HG02943 (cell line): ENCODE measurements at regions not wholly inside any gene's neighbourhood (a gene's known extent, or its start where the extent isn't known, plus 50 kb on each side); places are given as distances from the start of the nearest gene placed in this dataset.

Experiments used
- ATAC-seq: cut with Tn5 transposase; IDR thresholded peaks from one replicate; pipeline ENCODE4 v1.9.1; 2021; ENCODE audit warnings: mild to moderate bottlenecking, low read depth, moderate library complexity; ENCODE audit not compliant: unreplicated experiment

DNA sequence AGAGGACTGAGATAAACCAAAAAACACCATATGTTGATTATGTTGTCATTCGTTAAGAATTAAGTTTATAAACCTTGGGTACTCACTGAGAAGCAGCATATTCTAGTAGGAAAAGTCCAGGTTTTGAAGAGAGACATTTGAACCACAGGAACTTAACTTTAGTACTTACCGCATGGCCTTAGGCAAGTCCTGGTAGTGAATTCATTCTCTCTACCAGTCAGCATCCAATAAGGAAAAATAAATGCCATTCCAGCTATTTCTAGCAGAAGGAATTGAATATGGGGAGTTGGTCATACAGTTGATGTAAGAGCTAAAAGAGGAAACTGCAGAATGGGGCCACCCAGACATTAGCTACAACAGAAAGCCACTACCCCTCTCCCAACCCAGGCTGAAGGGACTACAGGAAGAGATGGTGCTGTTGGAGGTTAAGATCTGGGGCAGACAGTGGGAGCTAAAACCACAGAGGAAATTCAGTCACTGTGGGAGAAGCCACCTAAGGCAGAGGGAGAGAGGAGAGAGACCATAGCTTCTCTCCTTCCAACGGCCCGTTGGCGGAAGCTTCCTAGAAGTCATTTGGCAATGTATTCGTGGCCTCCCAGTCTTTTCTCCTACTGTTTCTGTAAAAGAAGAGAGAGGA, 133.8 kb upstream of the RARB start:
- no peak for ATAC-seq

DNA sequence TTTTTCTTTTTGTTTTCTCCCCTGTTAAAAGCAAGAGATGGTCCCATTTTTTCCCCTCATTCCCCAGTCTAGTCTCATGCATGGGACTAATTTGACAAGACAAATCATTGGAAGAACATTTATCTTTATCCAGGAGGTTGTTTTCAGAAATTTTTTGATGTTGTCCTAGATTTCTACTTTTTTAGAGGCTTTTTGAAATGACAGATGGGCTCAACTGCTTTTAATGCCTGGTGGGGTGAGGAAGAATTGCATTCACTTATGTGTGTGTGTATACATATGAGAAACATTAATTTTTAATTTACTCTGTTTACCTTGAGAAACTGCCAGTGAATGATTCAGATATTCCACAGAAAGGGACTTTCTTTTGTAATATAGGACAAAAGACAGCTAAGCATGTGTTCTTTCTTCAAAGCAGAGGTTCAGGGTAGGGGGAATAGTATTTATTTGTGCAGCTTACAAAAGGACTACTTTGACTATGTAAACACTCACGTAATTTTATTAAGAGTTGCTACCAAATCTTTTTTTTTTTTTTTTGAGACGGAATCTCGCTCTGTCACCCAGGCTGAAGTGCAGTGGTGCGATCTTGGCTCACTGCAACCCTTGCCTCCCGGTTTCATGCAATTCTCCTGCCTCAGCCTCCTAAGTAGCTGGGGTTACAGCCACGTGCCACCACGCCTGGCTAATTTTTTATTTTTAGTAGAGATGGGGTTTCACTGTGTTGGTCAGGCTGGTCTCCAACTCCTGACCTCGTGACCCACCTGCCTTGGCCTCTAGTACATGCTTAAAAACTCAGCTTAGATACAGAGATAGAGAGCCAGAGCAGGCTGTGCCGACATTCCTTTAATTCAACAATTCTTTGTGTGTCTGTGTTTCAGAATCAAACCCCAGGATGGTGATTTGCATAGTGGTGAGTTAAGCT, 130.1 kb upstream of the RARB start:
- ATAC-seq: no peak

DNA sequence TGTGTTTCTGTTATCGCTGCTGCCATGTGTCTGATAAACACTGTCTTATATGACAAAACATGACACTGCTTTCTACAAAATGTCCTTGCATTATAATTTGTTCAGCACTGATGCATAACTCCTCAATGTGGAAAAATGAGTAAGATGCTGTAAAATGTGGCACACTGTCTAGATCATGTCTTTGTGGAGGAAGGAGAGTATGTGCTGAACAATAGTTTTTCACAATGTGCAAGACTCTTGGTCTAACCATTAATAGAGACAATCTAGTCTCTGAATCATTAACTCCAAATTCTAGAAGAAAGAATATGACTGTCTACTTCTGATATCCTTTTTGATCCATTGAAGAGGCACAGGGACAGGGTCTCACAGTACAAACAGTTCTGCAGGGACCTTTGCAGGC, 127.9 kb upstream of the RARB start:
- ATAC-seq: no peak

DNA sequence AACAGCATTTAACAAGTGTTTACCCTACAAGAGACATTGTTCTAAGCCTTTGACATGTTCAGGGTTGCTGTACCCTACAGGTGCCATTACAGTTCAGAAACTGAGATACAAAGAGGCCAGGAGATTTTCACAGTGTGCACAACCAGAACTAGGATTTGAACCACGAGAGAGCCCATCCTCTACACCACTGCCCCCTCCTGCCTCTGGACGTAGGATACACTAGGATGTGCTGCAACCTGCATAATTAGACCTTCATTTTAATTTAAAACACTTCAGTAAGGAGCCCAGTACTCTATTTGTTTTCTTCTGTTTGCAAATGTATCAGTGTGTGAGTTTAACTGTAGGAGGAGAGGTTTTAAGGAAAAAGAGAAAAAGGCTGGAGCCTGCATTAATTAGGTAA, 123.1 kb upstream of the RARB start:
- ATAC-seq: no peak

DNA sequence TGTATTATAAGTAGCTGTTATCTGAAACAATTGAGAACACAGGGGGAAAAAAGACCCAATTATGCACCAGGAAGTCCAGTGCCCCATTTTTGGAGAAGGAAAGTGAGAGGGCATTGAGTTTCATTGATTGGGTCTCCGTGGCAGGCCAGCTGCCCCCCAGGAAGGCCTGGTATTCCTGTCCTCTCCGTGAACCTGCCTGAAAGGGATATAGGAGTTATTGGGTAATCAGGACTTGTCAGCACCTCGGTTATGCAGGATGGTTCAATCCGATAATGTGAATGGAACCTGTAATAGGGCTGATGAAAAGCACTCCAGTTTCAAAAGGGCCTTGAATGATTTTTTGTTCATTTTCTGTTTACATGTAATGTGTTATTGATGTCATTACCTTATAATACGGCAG, 122.0 kb upstream of the RARB start:
- ATAC-seq: no peak

DNA sequence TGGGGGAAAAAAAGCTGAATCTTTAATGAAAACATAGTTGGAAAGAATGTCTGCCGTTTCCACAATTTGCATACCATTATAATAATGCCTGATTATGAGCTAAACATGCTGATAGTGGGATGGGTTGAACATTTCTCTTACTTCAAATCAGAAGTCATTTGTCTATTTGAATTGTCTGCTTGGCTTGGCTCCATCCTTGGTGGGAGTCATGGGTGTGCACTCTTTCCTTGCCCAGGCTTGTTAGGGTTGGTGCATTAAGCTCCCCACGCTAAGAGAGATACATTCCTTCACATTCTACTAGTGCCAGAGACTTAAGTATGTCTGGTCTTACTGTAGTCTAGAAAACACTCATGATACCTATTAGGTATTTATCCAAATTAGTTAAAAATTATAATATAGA, 121.4 kb upstream of the RARB start:
- no peak for ATAC-seq

DNA sequence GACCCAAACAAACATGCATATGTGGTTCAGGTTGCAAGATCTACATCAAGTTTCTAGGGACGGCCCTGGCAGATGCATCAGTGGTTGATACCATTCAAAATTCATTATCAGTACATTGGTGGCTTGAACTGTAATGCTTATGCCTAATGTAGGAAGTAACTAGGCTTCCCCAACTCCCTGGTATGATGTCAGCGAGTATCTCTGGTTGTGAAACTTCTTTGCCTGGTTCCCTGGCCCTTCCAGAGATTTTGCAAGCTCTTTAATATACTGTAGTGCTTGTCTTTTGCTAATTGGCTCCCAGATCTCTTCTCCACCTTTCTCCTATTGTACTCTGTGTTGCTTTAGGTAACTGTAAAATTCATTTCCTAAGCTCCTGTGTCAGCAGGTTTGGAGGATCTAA, 114.8 kb upstream of the RARB start:
- ATAC-seq: no peak

DNA sequence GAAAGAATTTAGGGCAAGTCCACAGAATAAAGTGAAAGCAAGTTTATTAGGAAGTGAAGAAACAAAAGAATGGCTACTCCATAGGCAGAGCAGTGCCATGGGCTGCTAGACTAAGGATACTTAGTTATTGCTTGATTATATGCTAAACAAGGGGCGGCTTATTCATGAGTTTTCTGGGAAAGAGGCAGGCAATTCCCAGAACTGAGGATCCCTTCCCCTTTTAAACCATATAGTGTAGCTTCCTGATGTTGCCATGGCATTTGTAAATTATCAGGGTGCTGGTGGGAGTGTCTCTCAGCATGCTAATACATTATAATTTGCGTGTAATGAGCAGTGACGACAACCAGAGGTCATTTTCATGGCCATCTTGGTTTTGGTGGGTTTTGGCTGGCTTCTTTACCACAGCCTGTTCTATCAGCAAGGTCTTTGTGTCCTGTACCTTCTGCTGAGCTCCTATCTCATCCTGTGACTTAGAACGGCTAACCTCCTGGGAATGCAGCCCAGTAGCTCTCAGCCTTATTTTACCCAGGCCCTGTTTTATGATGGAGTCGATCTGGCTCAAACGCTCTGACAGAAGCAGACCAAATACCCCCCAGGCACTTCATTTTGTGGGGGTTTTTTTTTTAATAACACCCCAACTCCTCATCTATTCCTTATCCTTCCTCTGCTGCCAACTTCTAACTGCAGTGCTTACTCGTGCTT, 103.0 kb upstream of the RARB start:
- ATAC-seq: no peak

DNA sequence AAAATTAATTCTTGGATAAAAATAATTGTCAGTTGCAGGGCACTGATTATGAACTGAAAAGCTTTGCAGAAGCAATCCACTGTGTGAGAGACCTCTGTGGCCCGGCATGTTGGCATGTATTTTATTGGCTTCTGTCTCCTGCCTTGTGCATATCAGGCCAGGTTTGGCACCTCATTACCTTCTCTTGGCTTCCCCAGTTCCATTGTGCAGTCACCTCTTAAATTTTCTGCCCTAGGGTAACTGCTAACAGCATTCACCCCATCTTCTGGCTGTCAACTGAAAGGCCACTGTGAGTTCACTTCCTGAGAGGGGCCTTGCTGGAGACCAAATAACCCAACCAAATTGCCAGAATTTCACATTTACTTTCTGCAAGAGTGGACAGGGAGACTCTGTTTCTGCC, 92.7 kb upstream of the RARB start:
- no peak for ATAC-seq

DNA sequence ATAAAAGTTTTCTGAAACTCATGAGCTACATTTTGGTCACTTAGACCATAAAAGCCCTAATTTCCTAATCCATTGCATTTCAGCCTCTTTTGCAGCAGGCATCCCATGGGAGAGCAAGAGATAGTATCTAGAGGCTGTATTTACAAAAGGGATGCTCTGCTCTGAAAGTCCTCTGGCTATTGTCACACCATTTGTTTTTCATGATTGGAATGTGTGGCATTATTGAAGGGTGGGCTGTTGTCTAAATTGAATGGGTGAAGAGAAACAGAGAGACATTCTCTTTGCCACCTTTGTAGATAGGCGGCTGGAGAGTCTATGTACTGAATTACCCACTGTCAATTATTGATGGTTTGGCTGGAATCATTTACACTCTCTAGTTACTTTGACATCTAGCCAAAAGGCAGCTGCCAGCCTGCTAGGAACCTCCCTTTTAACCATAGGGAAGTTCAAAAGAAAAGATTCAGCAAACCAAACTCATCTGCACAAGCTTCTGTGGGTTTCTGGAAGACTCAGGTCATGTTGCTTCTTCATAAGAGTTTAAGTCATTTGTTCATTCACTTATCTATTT, 89.8 kb upstream of the RARB start:
- ATAC-seq: no peak

DNA sequence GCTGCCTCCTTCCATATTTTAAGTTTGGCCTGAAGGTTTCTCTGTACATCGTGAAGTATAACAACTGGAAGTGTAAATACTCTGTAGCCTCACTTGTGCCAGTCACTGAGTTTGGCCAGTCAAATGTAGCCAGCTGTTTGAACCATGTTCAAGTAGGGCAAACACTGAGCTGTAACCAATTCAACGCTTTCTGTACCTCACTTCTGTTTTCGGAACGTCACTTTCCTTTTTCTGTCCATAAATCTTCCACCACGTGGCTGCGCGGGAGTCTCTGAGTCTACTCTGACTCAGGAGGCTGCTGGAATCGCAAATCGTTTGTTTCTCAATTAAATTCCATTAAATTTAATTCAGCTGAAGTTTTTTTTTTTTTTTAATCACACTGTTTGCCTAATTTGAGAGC, 88.8 kb upstream of the RARB start:
- no peak for ATAC-seq

DNA sequence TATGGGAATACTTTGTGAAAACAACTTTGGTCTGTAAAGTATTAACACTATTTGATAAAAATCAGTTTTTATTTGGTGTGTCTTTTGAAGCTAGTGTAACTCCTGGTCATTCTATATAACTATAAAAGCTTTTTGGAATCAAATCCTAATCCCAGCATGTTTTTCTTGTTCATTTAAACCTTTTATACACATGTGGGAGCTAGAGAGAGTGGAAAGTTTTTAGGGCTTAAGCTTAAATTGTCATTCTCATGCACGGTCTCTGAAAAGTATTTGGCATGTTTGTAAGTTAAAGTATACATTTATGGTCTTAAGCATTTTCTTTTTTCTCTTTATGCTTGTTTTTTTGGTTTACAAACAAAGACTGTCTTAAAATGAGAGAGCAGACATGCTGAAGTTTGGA, 83.4 kb upstream of the RARB start:
- no peak for ATAC-seq

DNA sequence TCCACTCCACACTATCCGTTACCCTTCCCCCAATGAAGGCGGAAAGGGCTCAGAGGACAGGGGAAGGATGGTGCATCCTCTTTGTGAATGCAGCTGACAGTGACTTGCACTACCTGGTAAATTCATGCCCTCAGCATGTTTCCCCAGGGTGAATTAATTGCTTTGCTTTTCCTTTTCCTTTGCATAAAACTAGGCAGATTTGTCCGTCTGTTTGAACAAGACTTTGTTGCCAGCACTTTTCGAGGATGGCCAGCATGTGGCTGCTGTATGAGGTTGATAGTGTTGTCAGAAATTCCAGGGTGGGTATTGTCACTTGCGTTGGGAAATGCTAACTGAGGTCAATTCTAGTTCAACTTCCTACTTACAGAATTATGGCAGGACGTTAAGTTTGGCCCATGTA, 79.0 kb upstream of the RARB start:
- no peak for ATAC-seq

DNA sequence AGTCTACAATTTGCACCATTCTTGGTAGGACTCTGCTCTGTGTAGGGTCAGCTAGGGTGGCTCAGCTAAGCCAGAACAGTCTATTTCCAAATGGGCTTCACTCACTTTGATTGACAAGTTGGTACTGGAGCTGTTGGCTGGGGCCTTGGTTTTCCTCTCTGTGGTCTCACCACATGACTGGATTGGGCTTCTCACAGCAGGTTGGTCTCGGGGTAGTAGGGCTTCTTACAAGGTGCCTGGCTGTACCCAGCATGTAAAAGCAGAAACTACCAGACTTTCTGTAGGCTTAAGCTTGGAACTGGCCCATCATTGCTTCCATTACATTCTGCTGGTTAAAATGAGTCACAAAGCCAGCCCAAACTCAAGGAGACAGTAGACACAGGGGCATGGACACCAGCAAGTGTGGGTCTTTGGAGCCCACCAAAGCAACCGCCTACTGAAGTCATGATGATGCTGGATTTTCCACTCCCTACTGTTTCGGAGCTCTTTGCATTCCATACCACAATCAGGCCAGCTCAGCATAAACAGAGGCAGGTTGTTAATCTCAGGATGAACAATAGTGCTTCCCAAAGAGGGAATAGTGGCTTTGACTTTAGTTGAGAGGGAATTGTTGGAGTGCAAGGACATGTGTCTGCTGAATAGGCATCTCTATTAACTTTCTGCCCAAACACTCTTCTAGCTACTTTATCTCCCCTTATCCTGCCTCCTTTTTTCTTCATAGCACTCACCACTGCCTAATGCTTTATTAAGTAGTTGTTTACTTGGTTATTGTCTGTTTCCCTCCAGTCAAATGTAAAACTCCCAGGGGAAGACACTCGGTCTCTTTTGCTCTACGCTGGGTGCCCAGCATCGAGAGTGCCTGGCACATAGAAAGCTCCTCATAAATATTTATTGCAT, 78.0 kb upstream of the RARB start:
- ATAC-seq: no peak

DNA sequence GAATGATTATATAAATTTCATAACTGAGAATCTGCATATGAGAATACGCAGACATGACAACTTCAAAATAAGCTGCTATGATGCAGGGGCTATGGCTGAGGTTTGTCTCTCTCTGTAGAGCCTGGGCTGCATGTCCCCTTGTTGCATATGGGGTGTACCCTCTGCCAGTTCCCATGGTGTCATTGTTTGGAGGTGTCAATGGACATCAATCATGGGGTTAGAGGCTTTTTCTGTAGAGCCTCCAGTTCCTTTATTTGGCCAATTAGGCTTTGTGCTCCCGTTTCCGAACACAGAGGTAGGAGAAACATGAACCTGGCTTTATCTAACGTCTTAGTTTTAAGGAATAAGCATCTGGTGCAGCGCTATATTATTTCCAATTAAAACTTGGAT, 77.3 kb upstream of the RARB start:
- ATAC-seq: no peak

DNA sequence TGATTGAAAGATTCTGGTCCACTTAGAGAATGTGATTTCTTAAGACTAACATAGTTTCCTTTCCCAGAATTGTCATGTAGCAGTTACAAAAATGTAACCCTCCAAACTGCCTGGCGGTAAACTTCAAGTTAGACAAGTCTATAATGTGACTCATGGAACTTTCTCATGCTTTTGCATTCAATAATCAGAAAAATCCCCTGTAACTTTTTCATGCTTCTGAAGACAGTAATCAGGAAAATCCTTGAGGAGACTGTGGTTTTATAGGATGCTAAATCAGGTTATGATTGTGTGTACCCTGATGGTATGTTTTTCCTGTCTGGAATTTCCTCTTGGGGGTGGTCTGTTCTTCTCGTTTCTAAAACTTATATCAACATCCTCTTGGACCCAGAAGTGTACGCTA, 74.0 kb upstream of the RARB start:
- no peak for ATAC-seq

DNA sequence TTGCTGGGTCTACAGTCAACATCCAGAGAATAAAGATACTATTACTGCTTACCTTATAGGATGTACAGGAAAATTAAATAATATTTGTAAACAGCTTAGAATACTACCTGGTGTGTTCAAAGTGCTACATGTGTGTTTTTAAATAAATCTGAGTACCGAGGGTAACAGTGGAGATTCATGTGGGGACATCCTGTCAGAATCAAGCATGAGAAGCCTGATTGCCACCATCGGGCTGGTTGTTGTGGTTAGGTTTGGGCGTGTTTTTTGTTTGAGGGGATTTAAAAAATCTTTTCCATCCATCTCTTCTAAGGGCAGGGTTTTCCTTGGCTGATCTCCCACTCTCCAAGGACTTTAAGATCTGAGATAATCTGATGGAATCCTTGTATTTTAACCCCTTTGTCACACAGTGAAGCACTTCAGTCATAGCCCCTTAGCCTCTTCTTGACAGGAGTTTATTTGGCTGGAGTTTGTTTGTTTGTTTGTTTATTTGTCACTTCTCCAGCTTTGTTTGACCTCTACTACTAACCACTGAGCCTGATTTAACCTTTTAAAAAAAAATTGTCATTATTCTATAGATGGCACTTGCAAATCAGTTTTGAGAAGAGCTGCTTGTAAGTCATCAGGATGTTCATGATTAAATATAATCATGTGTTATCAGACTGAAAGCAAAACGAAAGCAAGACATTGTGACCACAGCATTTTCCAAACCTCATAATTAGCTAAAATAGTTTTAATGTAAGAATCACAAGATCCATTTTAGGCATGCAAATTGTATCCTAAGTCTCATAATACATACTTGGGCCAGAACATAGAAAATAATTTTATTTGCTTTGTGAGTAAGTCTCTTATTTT, 72.8 kb upstream of the RARB start:
- no peak for ATAC-seq

DNA sequence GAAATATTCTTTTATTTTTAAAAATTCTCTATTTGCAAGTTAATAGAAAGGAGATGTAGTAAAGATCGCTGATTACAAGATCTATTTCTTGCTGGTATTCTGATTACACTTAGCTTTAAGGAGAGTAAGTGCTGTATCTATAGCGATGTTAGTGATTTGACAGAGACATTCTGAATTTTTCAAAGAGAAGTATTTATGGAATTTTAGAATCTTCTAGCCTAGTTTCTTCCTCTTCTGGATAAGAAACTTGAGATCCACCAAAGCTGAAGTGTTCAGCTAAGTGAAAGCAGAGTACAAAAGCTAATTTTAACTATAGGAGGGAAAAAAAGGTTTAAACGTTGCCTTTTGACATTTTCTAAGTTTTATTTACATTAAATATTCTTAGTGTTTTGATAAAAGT, 72.1 kb upstream of the RARB start:
- no peak for ATAC-seq

DNA sequence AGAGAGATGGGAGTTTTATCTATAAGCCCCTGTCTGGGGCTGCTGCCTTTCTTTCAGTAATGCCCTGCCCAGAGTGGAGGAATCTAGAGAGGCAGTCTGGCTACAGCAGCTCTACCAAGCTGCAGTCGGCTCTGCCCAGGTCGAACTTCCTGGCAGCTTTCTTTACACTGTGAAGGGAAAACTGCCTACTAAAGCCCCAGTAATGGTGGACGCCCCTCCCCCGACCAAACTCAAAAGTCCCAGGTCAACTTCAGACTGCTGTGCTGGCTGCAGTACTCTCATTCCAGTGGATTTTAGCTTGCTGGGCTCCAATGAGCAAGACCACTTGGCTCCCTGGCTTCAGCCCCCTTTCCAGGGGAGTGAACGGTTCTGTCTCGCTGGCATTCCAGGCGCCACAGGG, 65.9 kb upstream of the RARB start:
- ATAC-seq: no peak
